ENCODE measurements at regions not wholly inside any gene's neighbourhood (a gene's known extent, or its start where the extent isn't known, plus 50 kb on each side); places are given as distances from the start of the nearest gene placed in this dataset.

DNA sequence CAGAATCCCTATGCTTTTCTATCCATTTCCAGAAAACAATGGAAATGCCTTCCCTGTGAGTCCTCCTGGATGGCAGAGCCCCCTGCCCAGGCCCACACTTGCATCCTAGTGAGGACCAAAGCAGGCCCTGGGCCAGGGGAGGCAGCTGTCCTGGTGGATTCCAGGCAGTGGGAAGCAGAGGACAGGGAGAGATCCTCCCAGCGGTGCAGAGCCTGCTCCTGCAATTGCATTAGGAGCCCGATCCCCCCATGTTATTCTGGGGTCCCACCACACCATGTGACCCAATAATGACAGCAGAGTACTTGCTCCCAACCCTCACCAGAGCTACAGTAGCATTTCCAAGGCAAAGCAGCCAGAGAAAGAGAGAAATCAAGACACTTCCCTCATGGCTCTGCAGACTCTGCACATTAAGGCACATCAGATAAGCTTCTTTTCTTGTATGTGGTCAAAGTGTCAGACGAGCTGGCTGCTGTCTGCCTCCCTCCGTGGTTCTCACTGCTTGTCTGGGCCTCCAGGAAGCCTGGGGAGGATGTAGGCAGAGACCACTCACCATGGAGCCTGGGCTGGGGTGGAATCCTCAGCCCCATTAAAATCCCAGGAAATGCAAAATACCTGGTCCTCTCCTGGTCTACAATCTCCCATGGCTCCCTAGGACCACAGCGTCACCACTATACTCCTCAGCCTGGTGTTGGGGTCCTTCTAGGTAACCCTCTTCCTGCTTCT is 54.9 kb upstream of the RUNX3 start:
- no peak for TF ChIP-seq CTCF (IDR thresholded peaks at IDR 0.05; ENCODE audit: insufficient read depth, low read depth, low read length, missing control alignments)
- H3K4me3 ChIP-seq (ENCODE audit: low read length): no peak overlapping the region
- no peak for DNase-seq (ENCODE audit: low read depth)

- TF ChIP-seq CTCF (IDR thresholded peaks at IDR 0.05; ENCODE audit: insufficient read depth, low read depth, low read length, missing control alignments): no peak
- no peak for DNase-seq (ENCODE audit: low read depth)
- H3K4me3 ChIP-seq (ENCODE audit: low read length): no peak overlapping the region
Observed at GRCh38 chr1:24984300-24984699, 54.2 kb upstream of the RUNX3 start.

GRCh38 chr1:24983006-24983680 is 53.1 kb upstream of the RUNX3 start:
- DNase-seq (ENCODE audit: low read depth): no peak
- TF ChIP-seq CTCF (IDR thresholded peaks at IDR 0.05; ENCODE audit: insufficient read depth, low read depth, low read length, missing control alignments): no peak
- H3K4me3 ChIP-seq (ENCODE audit: low read length): no peak overlapping the region

DNA sequence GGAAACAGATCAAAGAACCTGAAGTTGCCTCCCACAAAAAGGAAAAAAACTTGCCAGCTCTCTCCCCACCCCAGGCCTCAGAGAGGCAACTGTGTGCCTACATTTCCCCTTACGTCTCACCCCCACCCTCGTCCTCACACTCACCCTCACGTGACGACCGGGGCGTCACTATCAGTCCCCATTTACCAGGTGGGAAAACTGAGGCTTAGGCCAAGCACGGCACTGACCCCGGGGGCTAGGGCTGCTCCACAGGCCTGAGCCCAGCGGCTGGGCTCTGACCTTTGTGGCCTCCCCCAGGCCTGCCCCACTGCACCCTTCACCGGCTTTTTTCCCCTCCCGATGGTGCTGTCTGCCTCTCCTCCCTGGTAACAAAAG is 51.5 kb upstream of the RUNX3 start:
- TF ChIP-seq CTCF (IDR thresholded peaks at IDR 0.05; ENCODE audit: insufficient read depth, low read depth, low read length, missing control alignments): no peak
- no peak for DNase-seq (ENCODE audit: low read depth)
- no peak overlapping the region for H3K4me3 ChIP-seq (ENCODE audit: low read length)

DNA sequence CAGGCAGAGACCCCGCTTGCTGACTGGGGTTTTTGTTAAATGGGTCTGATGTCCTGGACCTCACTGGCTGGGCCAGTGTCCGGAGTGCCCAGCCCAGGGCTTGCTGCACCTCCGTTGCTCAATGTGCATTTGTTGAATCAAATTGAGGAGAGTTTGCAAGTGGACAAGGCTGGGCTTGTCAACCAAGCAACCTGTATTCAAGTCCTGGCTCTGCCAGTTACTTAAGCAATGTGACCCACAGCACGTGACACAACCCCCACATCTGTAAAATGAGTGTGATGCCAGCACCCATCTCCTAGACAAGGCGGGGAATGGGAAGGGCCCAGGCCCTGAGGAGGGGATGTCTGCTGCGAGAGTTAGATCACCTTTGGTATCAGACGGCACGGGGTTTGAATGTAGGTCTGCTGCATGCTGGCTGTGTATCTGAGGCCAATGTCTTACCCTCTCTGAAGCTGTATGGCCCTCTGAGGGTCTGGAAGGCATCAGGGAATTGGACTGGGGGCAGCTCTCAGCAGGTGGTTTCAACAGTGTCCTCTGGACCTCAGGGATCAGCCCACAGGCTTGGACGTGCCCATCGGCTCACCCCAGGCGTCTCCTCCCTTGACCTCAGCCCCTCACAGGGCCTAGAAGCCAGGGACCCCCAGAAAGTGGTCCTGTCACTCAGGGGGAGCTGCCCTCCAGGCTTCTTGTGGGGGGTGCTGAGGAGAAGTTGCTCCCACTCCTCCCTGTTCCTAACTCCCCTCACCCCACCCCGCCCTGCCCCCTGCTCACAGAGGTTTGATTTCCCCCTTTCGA is 51.0 kb upstream of the RUNX3 start:
- DNase-seq (ENCODE audit: low read depth): peak; percentile 71
- no peak for TF ChIP-seq CTCF (IDR thresholded peaks at IDR 0.05; ENCODE audit: insufficient read depth, low read depth, low read length, missing control alignments)
- H3K4me3 ChIP-seq (ENCODE audit: low read length): no peak overlapping the region
